Subcutaneous abdominal adipose tissue (tissue), 5 donors: ENCODE measurements at regions not wholly inside any gene's neighbourhood (a gene's known extent, or its start where the extent isn't known, plus 50 kb on each side); places are given as distances from the start of the nearest gene placed in this dataset.

ENCODE experiments used
- H3K27ac ChIP-seq: one replicate; pipeline ENCODE4 v1.7.0; 2013; ENCODE audit warnings: low read depth, mild to moderate bottlenecking, inconsistent platforms, low read length, moderate library complexity
- H3K27me3 ChIP-seq, 5 donors: one replicate each; pipeline ENCODE4 v1.7.0; 2013; ENCODE audit warnings: low read length in 5 of 5, inconsistent platforms in 1 of 5; ENCODE audit not compliant: control insufficient read depth in 5 of 5, insufficient read depth in 4 of 5
- H3K36me3 ChIP-seq, 5 donors: one replicate each; pipeline ENCODE4 v1.7.0; 2013; ENCODE audit warnings: low read length in 5 of 5; ENCODE audit not compliant: control insufficient read depth in 5 of 5, insufficient read depth in 5 of 5
- H3K4me1 ChIP-seq, 5 donors: one replicate each; pipeline ENCODE4 v1.7.0; 2013; ENCODE audit warnings: low read length in 5 of 5, mild to moderate bottlenecking in 3 of 5, moderate library complexity in 1 of 5; ENCODE audit not compliant: control insufficient read depth in 5 of 5, insufficient read depth in 5 of 5
- H3K4me3 ChIP-seq, 5 donors: one replicate each; pipeline ENCODE4 v1.7.0; 2013; ENCODE audit warnings: low read length in 5 of 5, low read depth in 1 of 5
- H3K9ac ChIP-seq, 5 donors: one replicate each; pipeline ENCODE4 v1.7.0; 2013; ENCODE audit warnings: low read length in 5 of 5, mild to moderate bottlenecking in 4 of 5, moderate library complexity in 3 of 5
- H3K9me3 ChIP-seq, 5 donors: one replicate each; pipeline ENCODE4 v1.7.0; 2013; ENCODE audit warnings: low read length in 5 of 5; ENCODE audit not compliant: control insufficient read depth in 5 of 5
- donor health status: healthy.
- donor health status: healthy.
- donor health status: healthy.
- donor health status: healthy.
- donor health status: healthy.

DNA sequence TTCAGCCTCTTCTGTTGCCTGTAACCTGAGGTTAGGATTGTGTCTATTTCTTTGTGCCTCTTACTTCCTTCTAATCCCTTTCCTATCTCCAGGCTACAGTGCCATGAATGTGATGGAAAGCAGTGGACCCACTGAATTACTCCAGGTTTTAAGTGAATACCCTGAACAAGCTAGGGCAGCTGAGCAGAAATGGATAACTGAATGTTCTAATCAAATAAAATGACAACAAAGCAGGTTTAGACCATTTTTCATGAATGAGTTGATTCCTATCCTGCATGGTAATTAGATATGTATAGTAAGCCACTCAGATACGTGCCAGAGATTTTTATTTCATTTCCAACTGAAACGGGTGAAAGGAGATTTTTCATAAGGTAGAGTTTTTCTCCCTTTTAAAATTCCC is 127.5 kb upstream of the ZP4 start:
- H3K27ac ChIP-seq = no peak overlapping the region

DNA sequence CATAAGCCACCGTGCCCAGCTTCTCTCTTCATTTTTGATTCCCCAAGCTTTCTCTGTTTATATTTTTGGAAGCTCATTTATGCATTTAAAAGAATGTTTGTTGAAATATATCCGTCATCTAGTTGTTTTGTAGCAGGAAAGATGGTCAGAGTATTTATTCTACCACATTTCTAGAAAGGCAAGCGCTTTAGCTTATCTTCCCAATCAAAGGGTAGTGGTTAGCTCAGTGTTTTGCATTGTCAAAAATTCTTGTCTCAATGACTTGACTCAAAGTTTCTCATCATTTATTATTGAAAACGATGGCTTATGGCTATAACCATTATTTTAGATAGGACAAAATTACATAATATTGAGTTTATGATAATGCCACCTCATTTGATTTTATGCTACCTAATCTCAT is 116.1 kb upstream of the ZP4 start:
- Histone ChIP-seq H3K4me1 (no peaks in the 10 kb centered on the region), H3K27me3 (no peaks in the 10 kb centered on the region), H3K27ac (no peak overlapping the region), H3K9me3 (peaks cover 0 to 4% (median 0%) of the 10 kb centered on the region in 5 donors), H3K36me3 (no peaks in the 10 kb centered on the region), H3K9ac (no peak overlapping the region), H3K4me3 (no peak overlapping the region)

More for the DNA sequence above, 127.5 kb upstream of the ZP4 start:
- Histone ChIP-seq H3K9ac (no peak overlapping the region), H3K4me3 (no peak overlapping the region), H3K9me3 (peaks cover 0 to 4% (median 0%) of the 10 kb centered on the region in 5 donors), H3K4me1 (no peaks in the 10 kb centered on the region), H3K27me3 (no peaks in the 10 kb centered on the region), H3K36me3 (no peaks in the 10 kb centered on the region)

- H3K4me1 ChIP-seq = no peaks in the 10 kb centered on the region
- no peak overlapping the region for H3K27ac ChIP-seq
- H3K4me3 ChIP-seq = no peak overlapping the region
- no peaks in the 10 kb centered on the region for H3K36me3 ChIP-seq
- H3K27me3 ChIP-seq = no peaks in the 10 kb centered on the region
- no peak overlapping the region for H3K9ac ChIP-seq
- H3K9me3 ChIP-seq = no peaks in the 10 kb centered on the region
These were observed 114.4 kb upstream of the ZP4 start for GRCh38 chr1:238005116-238005515.

GRCh38 chr1:238001818-238002217 is 111.1 kb upstream of the ZP4 start:
- H3K27ac ChIP-seq = no peak overlapping the region
- no peaks in the 10 kb centered on the region for H3K9me3 ChIP-seq
- no peaks in the 10 kb centered on the region for H3K27me3 ChIP-seq
- H3K4me1 ChIP-seq = no peaks in the 10 kb centered on the region
- no peak overlapping the region for H3K9ac ChIP-seq
- no peak overlapping the region for H3K4me3 ChIP-seq
- no peaks in the 10 kb centered on the region for H3K36me3 ChIP-seq

DNA sequence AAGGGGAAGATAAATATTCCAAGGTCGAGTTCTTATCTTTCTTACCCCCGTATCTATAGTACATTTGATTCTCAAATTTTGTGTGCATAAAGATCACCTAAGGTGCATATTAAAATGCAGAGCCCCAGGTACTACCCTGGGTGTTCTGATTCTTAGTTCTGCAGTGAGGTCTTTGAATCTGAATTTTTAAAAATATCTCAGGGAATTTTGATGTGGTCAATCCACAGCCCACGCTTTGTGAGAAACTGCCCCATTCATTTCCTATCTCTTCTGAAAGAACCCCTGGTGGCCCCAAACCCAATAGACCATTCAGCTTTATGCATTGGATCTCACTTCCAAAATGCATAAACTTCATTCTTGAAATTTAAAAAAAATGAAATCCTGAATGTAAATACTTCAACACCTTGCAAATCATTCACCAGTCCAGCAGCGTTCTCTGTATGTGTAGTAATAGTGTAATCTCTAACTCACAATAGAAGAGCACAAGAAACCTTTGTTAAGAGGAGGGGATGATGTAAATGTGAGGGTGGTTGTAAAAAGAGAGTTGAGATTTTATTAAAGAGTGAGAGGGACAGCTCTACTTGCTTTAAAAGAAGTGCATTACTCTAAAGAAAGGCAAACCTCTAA is 108.8 kb upstream of the ZP4 start:
- Histone ChIP-seq H3K4me1 (no peaks in the 10 kb centered on the region), H3K9ac (no peak overlapping the region), H3K27ac (no peak overlapping the region), H3K4me3 (no peak overlapping the region), H3K9me3 (no peaks in the 10 kb centered on the region), H3K36me3 (no peaks in the 10 kb centered on the region), H3K27me3 (no peaks in the 10 kb centered on the region)

DNA sequence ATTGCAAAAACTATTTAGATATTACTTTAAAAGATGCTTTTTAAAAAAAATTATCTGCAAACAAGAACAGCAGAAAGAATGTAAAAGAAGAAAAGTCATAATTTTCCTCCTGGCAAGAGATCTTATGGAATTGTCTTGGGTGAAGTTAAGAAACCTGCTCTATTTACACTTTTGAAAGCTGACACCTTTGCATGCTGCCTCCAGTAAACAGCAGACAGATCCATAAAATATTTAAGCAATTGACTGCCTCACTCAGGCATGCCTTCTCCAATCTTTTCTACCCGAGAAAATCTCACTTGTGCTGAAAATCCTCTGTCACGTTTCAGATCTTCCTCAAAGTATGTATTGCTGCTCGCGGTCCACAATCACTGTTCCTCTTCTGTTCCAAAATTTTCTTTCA is 107.9 kb upstream of the ZP4 start:
- Histone ChIP-seq H3K27me3 (no peaks in the 10 kb centered on the region), H3K9me3 (no peaks in the 10 kb centered on the region), H3K9ac (no peak overlapping the region), H3K36me3 (no peaks in the 10 kb centered on the region), H3K4me1 (no peaks in the 10 kb centered on the region), H3K4me3 (no peak overlapping the region), H3K27ac (no peak overlapping the region)

GRCh38 chr1:237983496-237983895 is 92.8 kb upstream of the ZP4 start:
- no peak overlapping the region for H3K4me3 ChIP-seq
- H3K27ac ChIP-seq = no peak overlapping the region
- no peaks in the 10 kb centered on the region for H3K9me3 ChIP-seq
- H3K9ac ChIP-seq = no peak overlapping the region
- no peaks in the 10 kb centered on the region for H3K27me3 ChIP-seq
- H3K36me3 ChIP-seq = no peaks in the 10 kb centered on the region
- no peaks in the 10 kb centered on the region for H3K4me1 ChIP-seq

DNA sequence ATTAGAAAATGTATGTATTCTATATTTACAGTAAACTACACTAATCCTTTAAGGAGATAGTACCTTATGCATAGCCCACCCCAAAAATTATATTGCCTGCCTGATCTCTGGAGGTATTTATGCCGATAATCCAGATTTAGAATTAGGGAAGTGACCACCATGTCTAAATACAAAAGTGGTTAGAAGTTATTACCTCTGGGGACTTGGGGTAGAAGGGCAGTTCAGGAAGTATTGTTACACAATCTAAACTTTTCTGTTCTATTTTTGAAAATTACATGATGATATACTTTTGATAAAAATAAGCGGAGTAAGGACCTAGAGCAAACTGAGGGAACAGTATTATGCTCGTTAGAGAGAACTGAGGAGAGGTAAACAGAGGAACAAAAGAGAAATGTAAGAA is 90.5 kb upstream of the ZP4 start:
- no peak overlapping the region for H3K9ac ChIP-seq
- H3K4me1 ChIP-seq = no peaks in the 10 kb centered on the region
- H3K27me3 ChIP-seq = no peaks in the 10 kb centered on the region
- H3K27ac ChIP-seq = no peak overlapping the region
- no peak overlapping the region for H3K4me3 ChIP-seq
- no peaks in the 10 kb centered on the region for H3K36me3 ChIP-seq
- H3K9me3 ChIP-seq = no peaks in the 10 kb centered on the region

GRCh38 chr1:237976331-237976730 is 85.6 kb upstream of the ZP4 start:
- H3K4me3 ChIP-seq = no peak overlapping the region
- no peaks in the 10 kb centered on the region for H3K36me3 ChIP-seq
- H3K27ac ChIP-seq = no peak overlapping the region
- H3K4me1 ChIP-seq = no peaks in the 10 kb centered on the region
- H3K27me3 ChIP-seq = no peaks in the 10 kb centered on the region
- no peaks in the 10 kb centered on the region for H3K9me3 ChIP-seq
- H3K9ac ChIP-seq = no peak overlapping the region

- Histone ChIP-seq H3K4me1 (no peaks in the 10 kb centered on the region), H3K9me3 (no peaks in the 10 kb centered on the region), H3K27ac (no peak overlapping the region), H3K4me3 (no peak overlapping the region), H3K9ac (no peak overlapping the region), H3K36me3 (no peaks in the 10 kb centered on the region), H3K27me3 (no peaks in the 10 kb centered on the region)
These were observed 85.2 kb upstream of the ZP4 start for GRCh38 chr1:237975903-237976302.

DNA sequence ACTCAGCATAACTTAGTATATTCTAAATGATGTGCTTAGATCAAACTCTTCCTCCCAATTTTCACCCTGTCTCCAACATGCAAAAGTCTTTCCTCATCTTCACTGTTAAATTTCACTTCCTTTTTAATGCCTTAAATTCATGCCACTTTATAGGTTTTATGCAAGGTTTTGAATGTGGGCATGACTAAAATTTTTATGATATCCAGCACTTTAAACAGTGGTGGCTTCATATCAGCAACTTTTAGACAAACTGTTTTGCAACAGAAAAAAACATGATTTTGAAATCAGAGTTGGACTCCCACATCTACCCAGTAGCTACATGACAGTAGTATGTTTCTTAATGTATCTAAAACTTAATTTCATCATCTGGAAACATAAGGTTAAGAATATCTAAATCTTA is 84.7 kb upstream of the ZP4 start:
- Histone ChIP-seq H3K36me3 (no peaks in the 10 kb centered on the region), H3K4me1 (no peaks in the 10 kb centered on the region), H3K27ac (no peak overlapping the region), H3K9me3 (no peaks in the 10 kb centered on the region), H3K4me3 (no peak overlapping the region), H3K9ac (no peak overlapping the region), H3K27me3 (no peaks in the 10 kb centered on the region)
